Neutrophil (primary cell): ENCODE measurements at regions not wholly inside any gene's neighbourhood (a gene's known extent, or its start where the extent isn't known, plus 50 kb on each side); places are given as distances from the start of the nearest gene placed in this dataset.

Experiments used
- H3K27ac ChIP-seq: fragments of 200-600 bp; sonication (generic); 2 replicates; pipeline ENCODE4 v1.5.1; 2016; ENCODE audit warnings: mild to moderate bottlenecking, moderate library complexity
- H3K27me3 ChIP-seq: fragments of 200-600 bp; sonication (generic); 2 replicates; pipeline ENCODE4 v1.6.0; 2016; ENCODE audit warnings: mild to moderate bottlenecking
- H3K36me3 ChIP-seq: fragments of 200-600 bp; sonication (generic); 2 replicates; pipeline ENCODE4 v1.5.1; 2017
- H3K4me1 ChIP-seq, 2 experiments: fragments of 200-600 bp in 1 of 2; sonication (generic) in 1 of 2; 1 replicate in 1 of 2; 2 replicates in 1 of 2; pipeline versions ENCODE4 v1.5.1 to v1.6.1; 2013 to 2016; ENCODE audit warnings: low read depth in 1 of 2, low read length in 1 of 2, mild to moderate bottlenecking in 1 of 2, moderate library complexity in 1 of 2; ENCODE audit not compliant: control insufficient read depth in 1 of 2, insufficient read depth in 1 of 2
- H3K4me3 ChIP-seq, 2 experiments: fragments of 200-600 bp in 1 of 2; sonication (generic) in 1 of 2; 1 replicate in 1 of 2; 2 replicates in 1 of 2; pipeline ENCODE4 v1.5.1; 2013 to 2016; ENCODE audit warnings: low read depth in 1 of 2, low read length in 1 of 2, mild to moderate bottlenecking in 1 of 2, moderate library complexity in 1 of 2
- H3K9me3 ChIP-seq: fragments of 200-600 bp; sonication (generic); 2 replicates; pipeline ENCODE4 v1.5.1; 2016
- TF ChIP-seq, protein P1 (sequence below): fragments of 200-600 bp; sonication (generic); IDR thresholded peaks from 2 replicates; pipeline ENCODE4 v1.5.1; 2016; ENCODE audit warnings: antibody characterized with exemption

DNA sequence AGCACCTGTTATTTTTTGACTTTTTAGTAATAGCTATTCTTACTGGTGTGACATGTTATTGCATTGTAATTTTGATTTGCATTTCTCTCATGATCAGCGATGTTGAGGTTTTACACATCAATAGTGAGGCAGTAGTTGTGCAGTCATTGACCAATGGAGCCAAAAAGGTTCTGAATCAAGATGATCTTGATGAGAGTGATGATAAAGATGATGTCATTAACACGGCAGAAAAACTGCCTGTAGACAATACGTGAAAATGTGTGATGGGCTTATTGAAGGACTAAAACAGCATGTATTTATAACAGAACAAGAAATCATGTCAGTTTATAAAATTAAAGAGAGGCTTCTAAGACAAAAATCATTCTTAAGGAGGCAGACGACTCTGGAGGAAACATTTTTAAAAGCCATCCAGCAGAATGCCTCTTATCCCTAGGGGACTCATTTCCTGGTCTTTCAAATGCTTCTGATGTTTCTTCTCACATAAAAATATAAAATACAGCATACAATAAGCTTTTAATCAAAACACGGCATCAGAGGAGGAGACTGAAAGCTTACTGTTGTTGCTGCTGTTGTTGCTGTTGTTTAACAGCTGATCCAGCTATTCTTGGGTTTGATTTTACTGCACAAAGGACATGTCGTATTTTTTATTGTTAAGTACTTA lies 400.3 kb downstream of the LTN1 start:
- TF ChIP-seq, protein P1, sequence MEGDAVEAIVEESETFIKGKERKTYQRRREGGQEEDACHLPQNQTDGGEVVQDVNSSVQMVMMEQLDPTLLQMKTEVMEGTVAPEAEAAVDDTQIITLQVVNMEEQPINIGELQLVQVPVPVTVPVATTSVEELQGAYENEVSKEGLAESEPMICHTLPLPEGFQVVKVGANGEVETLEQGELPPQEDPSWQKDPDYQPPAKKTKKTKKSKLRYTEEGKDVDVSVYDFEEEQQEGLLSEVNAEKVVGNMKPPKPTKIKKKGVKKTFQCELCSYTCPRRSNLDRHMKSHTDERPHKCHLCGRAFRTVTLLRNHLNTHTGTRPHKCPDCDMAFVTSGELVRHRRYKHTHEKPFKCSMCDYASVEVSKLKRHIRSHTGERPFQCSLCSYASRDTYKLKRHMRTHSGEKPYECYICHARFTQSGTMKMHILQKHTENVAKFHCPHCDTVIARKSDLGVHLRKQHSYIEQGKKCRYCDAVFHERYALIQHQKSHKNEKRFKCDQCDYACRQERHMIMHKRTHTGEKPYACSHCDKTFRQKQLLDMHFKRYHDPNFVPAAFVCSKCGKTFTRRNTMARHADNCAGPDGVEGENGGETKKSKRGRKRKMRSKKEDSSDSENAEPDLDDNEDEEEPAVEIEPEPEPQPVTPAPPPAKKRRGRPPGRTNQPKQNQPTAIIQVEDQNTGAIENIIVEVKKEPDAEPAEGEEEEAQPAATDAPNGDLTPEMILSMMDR, result no peak
- no peaks in the 10 kb centered on the region for H3K36me3 ChIP-seq
- H3K4me1 ChIP-seq, result no peaks in the 10 kb centered on the region
- H3K4me3 ChIP-seq, result no peak overlapping the region
- H3K27me3 ChIP-seq, result no peaks in the 10 kb centered on the region
- H3K9me3 ChIP-seq, result no peaks in the 10 kb centered on the region
- H3K27ac ChIP-seq, result no peak overlapping the region

DNA sequence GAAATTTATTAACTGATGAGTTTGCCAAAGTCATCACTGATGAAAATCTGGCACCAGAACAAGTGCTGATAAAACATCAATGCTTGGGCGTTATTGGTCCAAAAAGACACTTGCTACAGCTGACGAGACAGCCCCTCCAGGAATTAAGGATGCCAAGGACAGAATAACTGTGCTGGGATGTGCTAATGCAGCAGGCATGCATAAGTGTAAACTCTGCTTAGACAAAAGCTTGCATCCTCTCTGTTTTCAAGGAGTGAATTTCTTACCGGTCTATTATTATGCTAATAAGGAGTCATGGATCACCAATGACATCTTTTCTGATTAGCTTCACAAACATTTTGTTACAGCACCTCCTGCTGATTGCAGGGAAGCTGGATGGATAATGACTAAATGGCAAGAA lies 402.0 kb downstream of the LTN1 start:
- TF ChIP-seq, protein P1, result no peak
- H3K27ac ChIP-seq, result no peak overlapping the region
- H3K27me3 ChIP-seq, result no peaks in the 10 kb centered on the region
- H3K36me3 ChIP-seq, result no peaks in the 10 kb centered on the region
- H3K4me3 ChIP-seq, result no peak overlapping the region
- H3K9me3 ChIP-seq, result no peaks in the 10 kb centered on the region
- H3K4me1 ChIP-seq, result no peaks in the 10 kb centered on the region

DNA sequence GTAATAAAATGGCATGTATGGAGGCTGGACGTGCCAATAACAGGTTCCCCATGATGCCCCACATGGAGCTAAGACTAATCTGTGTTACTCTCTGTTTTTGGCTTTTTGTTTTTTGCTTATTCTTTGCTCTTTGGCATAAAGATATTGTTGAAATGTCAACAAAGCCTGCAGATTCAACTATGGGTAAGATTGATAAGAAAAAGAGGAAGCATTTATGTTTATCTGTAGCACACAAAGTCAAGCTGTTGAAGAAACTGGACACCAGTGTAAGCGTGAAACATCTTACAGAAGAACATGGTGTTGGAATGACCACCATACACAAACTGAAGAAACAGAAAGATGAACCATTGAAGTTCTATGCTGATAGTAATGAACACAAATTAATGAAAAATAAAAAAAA lies 402.7 kb downstream of the LTN1 start:
- TF ChIP-seq, protein P1, result no peak

DNA sequence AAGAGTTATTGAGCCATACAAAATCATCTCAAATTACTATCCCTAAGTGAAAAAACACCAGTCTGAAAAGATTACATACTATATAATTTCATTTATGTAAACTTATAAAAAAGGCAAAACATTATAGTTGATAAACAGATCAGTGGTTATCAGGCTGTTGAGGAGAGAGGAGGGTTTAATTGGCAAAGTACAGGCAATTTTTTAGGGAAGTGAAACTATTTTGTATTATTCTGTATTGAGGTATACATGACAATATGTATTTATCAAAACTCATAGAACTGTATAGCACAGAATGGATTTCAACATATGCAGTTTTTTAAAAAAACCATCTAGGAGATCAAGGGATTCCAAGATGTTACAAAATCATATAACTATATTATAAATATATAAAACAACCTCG lies 403.7 kb downstream of the LTN1 start:
- TF ChIP-seq, protein P1, result no peak
- Histone ChIP-seq H3K36me3 (no peaks in the 10 kb centered on the region), H3K27ac (no peak overlapping the region), H3K4me1 (no peaks in the 10 kb centered on the region), H3K4me3 (no peak overlapping the region), H3K9me3 (no peaks in the 10 kb centered on the region), H3K27me3 (no peaks in the 10 kb centered on the region)

More for the DNA sequence above, 402.7 kb downstream of the LTN1 start:
- Histone ChIP-seq H3K27me3 (no peaks in the 10 kb centered on the region), H3K9me3 (no peaks in the 10 kb centered on the region), H3K4me3 (no peak overlapping the region), H3K4me1 (no peaks in the 10 kb centered on the region), H3K36me3 (no peaks in the 10 kb centered on the region), H3K27ac (no peak overlapping the region)

DNA sequence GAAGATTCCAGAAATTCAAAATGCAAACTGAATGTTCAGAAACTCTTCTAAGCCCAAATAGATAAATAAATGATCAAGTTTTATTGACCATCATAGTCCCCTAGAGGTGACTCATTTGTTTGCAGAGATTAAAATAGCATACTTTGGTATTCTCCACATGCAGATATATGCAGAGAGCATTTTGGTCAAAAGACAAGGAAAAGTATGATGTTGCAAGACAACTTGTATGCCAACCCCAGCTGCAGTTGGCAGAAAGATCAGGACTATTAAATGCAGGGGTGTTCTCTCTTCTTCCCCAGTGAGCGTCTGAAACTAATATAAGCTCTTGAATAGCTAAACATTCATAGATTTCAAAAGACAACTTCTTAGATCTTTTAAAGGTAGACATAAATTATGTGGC lies 404.9 kb downstream of the LTN1 start:
- Histone ChIP-seq H3K27me3 (no peaks in the 10 kb centered on the region), H3K9me3 (no peaks in the 10 kb centered on the region), H3K27ac (no peak overlapping the region), H3K36me3 (no peaks in the 10 kb centered on the region), H3K4me3 (no peak overlapping the region), H3K4me1 (no peaks in the 10 kb centered on the region)
- TF ChIP-seq, protein P1, result no peak
